ENCODE measurements at regions not wholly inside any gene's neighbourhood (a gene's known extent, or its start where the extent isn't known, plus 50 kb on each side); places are given as distances from the start of the nearest gene placed in this dataset.

DNA sequence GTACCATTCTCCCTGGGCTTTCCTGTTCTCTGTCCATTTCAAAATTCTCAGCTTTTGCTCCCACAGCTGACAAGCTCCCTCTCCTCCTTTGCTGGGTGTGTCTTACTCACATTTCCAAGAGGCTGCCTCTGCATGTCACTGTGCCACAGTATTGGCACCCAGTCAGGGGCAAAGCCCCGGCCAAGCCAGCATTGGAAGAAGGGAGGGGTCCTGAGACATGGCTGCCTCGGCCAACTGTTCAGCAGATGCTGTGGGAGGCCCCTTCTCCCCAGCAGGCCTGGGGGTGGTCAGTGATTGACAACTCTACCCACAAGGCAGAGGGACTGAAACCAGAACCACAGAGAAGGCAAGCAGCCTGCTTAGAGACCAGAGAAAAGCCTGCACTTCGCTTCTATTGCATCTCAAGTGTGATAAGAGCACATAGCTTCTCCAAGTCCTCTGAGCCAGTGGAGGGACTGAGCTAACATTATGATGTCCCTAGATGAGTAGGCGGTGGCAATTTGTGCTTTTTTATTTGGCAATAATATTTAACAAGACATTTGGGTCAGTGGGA, 294.1 kb downstream of the SIPA1L2 start:
- ChIA-PET CTCF (ENCODE audit: low intra/inter-chr PET ratio) (no interaction called here), POLR2A (no interaction called here)
- in situ Hi-C loops (cut with MboI), result no loop called here
- TF ChIP-seq TRIM28 (IDR thresholded peaks at IDR 0.05), result no peak
- TF ChIP-seq PCBP2 (IDR thresholded peaks at IDR 0.05; ENCODE audit: low read depth, low read length, poor library complexity, severe bottlenecking), result no peak
- TF ChIP-seq, protein P1, sequence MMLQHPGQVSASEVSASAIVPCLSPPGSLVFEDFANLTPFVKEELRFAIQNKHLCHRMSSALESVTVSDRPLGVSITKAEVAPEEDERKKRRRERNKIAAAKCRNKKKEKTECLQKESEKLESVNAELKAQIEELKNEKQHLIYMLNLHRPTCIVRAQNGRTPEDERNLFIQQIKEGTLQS (IDR thresholded peaks at IDR 0.05), result no peak
- TF ChIP-seq, protein P1 (CRISPR knock-in tag; conservative IDR thresholded peaks at IDR 0.05), result no peak
- TF ChIP-seq, protein P2, sequence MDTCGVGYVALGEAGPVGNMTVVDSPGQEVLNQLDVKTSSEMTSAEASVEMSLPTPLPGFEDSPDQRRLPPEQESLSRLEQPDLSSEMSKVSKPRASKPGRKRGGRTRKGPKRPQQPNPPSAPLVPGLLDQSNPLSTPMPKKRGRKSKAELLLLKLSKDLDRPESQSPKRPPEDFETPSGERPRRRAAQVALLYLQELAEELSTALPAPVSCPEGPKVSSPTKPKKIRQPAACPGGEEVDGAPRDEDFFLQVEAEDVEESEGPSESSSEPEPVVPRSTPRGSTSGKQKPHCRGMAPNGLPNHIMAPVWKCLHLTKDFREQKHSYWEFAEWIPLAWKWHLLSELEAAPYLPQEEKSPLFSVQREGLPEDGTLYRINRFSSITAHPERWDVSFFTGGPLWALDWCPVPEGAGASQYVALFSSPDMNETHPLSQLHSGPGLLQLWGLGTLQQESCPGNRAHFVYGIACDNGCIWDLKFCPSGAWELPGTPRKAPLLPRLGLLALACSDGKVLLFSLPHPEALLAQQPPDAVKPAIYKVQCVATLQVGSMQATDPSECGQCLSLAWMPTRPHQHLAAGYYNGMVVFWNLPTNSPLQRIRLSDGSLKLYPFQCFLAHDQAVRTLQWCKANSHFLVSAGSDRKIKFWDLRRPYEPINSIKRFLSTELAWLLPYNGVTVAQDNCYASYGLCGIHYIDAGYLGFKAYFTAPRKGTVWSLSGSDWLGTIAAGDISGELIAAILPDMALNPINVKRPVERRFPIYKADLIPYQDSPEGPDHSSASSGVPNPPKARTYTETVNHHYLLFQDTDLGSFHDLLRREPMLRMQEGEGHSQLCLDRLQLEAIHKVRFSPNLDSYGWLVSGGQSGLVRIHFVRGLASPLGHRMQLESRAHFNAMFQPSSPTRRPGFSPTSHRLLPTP (IDR thresholded peaks at IDR 0.05; ENCODE audit: borderline replicate concordance, extremely low read depth, insufficient read length), result no peak
- TF ChIP-seq KAT2B (IDR thresholded peaks at IDR 0.05; ENCODE audit: low read depth, low read length), result no peak
- no peak for TF ChIP-seq U2AF1 (optimal IDR thresholded peaks at IDR 0.05; ENCODE audit: low read depth, low read length)
- TF ChIP-seq, protein P3, sequence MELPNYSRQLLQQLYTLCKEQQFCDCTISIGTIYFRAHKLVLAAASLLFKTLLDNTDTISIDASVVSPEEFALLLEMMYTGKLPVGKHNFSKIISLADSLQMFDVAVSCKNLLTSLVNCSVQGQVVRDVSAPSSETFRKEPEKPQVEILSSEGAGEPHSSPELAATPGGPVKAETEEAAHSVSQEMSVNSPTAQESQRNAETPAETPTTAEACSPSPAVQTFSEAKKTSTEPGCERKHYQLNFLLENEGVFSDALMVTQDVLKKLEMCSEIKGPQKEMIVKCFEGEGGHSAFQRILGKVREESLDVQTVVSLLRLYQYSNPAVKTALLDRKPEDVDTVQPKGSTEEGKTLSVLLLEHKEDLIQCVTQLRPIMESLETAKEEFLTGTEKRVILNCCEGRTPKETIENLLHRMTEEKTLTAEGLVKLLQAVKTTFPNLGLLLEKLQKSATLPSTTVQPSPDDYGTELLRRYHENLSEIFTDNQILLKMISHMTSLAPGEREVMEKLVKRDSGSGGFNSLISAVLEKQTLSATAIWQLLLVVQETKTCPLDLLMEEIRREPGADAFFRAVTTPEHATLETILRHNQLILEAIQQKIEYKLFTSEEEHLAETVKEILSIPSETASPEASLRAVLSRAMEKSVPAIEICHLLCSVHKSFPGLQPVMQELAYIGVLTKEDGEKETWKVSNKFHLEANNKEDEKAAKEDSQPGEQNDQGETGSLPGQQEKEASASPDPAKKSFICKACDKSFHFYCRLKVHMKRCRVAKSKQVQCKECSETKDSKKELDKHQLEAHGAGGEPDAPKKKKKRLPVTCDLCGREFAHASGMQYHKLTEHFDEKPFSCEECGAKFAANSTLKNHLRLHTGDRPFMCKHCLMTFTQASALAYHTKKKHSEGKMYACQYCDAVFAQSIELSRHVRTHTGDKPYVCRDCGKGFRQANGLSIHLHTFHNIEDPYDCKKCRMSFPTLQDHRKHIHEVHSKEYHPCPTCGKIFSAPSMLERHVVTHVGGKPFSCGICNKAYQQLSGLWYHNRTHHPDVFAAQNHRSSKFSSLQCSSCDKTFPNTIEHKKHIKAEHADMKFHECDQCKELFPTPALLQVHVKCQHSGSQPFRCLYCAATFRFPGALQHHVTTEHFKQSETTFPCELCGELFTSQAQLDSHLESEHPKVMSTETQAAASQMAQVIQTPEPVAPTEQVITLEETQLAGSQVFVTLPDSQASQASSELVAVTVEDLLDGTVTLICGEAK (IDR thresholded peaks at IDR 0.05), result no peak
- TF ChIP-seq, protein P3 (CRISPR knock-in tag; IDR thresholded peaks at IDR 0.05), result no peak
- TF ChIP-seq MEF2D (tag; conservative IDR thresholded peaks at IDR 0.05; ENCODE audit: low read depth), result no peak

More for the DNA sequence above, 294.1 kb downstream of the SIPA1L2 start:
- WGBS (ENCODE audit: insufficient coverage, low coverage, missing lambda C conversion rate), result 0% methylated on average over 4 of the region's 4 CpGs
- Histone ChIP-seq H3K27me3 (ENCODE audit: control insufficient read depth in 2 of 2, insufficient read depth in 2 of 2, low read length in 2 of 2) (no peaks in the 10 kb centered on the region), H3K79me2 (ENCODE audit: control insufficient read depth, insufficient read depth, low read length) (no peaks in the 10 kb centered on the region), H3K9ac (ENCODE audit: insufficient read depth in 1 of 2, low read depth in 2 of 2, low read length in 2 of 2) (no peak overlapping the region), H3K4me2 (ENCODE audit: insufficient read depth, low read length) (no peak overlapping the region), H3K36me3 (ENCODE audit: control insufficient read depth, insufficient read depth, low read length) (no peaks in the 10 kb centered on the region), H3K27ac (ENCODE audit: extremely low read depth, low read depth, low read length) (no peak overlapping the region), H4K20me1 (replicated peaks; ENCODE audit: control insufficient read depth, insufficient read depth, low read length) (no peaks in the 10 kb centered on the region), H3K4me3 (no peak overlapping the region), H3K9me1 (ENCODE audit: control insufficient read depth, insufficient read depth, low read length) (no peaks in the 10 kb centered on the region), H3K4me1 (replicated peaks in 1 of 2; ENCODE audit: control insufficient read depth in 2 of 2, insufficient read depth in 2 of 2, low read length in 2 of 2) (no peaks in the 10 kb centered on the region), H2AFZ (ENCODE audit: low read depth, low read length) (no peak overlapping the region), H3K9me3 (replicated peaks; ENCODE audit: control insufficient read depth, insufficient read depth, low read depth, low read length) (no peaks in the 10 kb centered on the region)
- intact Hi-C loops (cut with micrococcal nuclease), result no loop called here
- FAIRE-seq, result no peak
- no peak for ATAC-seq
- no TSS peak for BruUV-seq (replicated peaks)
- DNase-seq (ENCODE audit: extremely low read depth in 1 of 4, low spot score in 3 of 4), result no peak

All from K562 (cell line).